Sciatic nerve (tissue), 2 donors: ENCODE measurements at regions not wholly inside any gene's neighbourhood (a gene's known extent, or its start where the extent isn't known, plus 50 kb on each side); places are given as distances from the start of the nearest gene placed in this dataset.

ENCODE experiments used
- ATAC-seq: fragments of 200-7000 bp; cut with Tn5 transposase; one replicate; pipeline ENCODE4 v1.9.1; 2020; ENCODE audit warnings: mild to moderate bottlenecking, moderate library complexity
- DNase-seq: peaks from one replicate; pipeline ENCODE4 v3.0.0-alpha.2; 2020; ENCODE audit warnings: low spot score
- intact Hi-C: fragments of 100-400 bp; cut with DNase I; formaldehyde crosslinking; loops from one replicate; pipeline ENCODE4 v1.14.2; 2022
- donor health status: DM: no; HTN: no; CAD: no.
- donor health status: DM: no; HTN: no; CAD: no.

DNA sequence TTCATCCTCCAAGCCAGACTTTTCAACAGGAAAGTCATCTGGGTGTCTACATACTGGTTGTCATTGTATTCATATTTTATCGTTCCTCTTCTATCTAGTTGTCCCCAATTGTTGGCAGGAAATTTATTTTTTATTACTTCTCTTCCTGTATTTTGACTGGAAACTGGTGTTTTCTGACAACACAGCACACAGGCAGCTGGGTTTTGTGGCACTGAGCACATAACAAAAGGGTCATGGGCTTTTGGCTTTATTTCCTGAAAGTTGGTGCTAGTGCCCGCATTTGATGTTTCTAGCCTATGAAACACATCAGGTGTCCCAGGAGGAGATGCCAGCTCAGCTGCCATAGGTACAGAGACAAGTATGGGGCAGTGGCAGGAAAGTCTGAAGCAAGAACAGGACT lies 126.4 kb downstream of the TMEM17 start:
- DNase-seq (no peak), ATAC-seq (no peak)
- intact Hi-C loops: loop anchor here (5.0 kb wide), 1 partner anchor 887 kb away; no protein-coding TSS in a partner anchor

DNA sequence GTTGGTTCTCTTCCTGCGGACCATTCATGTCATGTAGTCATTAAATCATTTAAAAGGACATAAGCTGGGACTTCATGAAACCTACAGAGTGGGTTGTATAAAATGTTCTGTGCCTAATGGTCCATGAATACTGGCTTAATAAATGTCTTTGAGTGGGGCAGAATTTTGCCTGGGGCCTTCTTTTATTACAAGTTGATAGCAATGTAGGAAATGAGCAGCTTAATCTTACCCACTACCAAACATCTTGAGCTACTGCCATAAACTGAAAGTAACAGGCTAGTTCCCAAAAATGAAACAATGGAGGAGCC lies 130.9 kb downstream of the TMEM17 start:
- DNase-seq (no peak), ATAC-seq (no peak)
- intact Hi-C loops: loop anchor here (5.0 kb wide), 1 partner anchor 883 kb away; no protein-coding TSS in a partner anchor

DNA sequence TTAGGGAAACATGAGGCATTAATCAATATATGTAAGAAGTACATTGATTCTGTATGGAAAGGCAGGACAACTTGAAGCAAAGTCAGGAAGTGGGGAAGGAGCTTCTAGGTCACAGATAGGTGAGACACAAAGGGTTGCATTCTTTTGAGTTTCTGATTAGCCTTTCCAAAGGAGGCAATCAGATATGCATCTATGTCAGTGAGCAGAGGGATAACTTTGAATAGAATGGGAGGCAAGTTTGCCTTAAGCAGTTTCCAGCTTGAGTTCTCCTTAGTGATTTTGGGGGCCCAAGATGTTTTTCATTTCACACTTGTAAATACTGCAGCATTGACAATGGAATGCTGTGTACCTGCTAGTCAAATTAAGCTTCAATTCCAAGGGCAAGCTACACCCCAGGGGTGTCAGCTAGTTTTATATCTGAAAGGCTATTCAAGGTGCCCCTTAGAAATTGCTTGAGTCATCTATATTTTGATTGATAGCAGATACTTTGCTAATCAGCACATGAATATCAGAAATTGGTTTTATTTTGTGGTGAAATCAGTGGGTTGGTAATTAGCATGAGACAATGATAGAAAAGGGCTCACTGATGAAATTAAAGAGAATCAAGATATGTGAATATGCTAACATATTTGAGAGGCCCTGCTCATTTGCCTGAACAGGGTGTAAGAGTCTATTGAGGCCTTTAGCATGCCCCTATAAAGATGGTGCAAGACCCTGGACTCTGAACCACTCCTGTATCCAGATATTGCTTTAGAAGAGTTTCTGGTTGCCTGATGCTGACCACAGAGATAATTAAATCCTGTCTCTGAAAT lies 131.5 kb downstream of the TMEM17 start:
- ATAC-seq (no peak), DNase-seq (no peak)

DNA sequence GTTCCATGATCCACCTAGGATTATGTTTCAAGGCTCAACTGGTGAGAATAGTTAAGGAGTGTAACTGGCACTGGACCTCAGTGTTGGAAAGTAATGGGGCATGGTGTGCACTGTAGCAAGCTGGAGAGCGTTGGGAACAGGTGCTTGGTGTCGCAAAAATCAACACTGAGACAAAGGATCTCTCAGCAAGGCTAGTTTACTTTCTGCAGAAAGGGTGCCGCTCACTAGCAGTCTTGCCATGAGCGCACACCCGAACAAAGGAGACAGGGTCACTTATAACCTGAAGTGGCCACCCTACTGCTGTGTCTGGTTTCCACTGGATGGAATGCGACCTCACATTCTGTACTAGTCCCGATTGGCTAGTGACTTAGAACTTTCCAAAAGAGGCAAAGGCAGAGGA lies 133.2 kb downstream of the TMEM17 start:
- intact Hi-C loops: no loop called here
- ATAC-seq (no peak), DNase-seq (no peak)

More for the DNA sequence above, 131.5 kb downstream of the TMEM17 start:
- intact Hi-C loops: loop anchor here (5.0 kb wide), 1 partner anchor 882 kb away; no protein-coding TSS in a partner anchor

DNA sequence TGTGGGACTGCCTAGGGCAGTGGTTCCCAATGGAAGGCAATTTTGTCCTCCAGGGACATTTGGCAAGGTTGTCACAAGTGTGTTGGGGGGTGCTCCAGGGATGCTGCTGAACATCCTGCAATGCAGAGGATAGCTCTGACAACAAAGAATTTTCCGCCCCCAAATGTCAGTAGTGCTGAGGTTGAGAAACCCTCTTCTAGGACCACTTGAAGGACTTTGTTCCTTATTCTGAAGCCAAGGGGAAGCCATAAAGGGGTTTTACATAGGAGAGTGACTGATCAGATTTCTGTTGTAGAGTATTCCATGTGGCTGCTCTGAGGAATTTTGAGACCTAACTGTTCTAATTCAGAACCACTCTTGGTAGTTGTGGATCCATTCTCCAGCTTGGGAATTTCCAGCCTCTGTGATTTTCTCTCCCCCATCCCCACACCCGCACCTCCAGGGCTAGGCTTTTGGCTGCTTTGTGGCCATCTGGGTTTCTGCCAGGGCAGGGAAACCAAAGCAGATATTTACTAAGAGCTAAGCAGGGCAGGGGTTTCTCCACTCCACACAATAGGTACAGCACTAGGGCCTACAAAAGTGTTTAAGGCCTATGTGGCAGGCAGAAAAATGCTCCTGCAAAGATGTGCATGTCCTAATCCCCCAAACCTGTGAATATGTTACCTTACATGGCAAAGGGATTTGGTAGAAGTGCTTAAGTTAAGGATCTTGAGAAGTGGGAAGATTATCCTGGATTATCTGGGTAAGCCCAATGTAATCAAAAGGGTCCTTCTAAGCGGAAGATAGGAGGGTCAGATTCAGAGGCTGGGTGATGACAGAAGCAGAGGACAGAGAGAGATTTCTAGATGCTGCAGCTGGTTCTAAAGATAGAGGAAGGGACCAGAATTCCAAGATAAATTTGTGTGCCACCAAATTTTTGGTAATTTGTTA lies 135.4 kb downstream of the TMEM17 start:
- intact Hi-C loops: no loop called here
- no peak for ATAC-seq
- DNase-seq: no peak

DNA sequence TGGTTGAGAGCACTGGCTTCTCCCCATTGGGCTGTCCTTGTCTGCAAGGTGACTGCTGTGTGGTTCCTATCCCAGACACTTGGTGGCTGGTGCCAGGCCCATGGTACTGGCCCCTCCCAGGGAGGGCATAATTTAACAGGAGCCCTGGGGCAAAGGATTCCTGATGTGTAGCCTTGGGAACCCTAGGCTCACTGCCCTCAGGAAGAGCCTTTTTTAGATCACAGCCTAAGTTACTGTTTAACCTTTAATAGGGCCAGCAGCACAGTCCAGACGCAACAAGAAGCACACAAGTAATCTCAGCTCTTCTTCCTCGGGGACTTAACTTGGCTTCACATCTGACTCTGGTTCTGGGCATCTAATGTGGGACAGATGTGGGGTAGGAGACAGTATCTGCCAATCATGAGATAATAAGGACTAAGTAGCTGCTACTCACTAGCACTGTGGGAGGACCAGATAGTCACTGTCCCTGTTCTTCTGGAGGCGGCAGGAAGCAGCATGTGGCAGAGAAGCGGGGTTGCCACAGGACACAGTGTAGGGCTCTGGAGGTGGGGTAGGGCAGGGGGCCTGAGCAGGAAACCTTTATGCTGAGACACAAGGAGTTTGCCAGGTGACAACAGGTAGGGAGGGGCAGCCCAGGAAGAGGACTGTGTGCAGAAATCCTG lies 136.3 kb downstream of the TMEM17 start:
- no peak for DNase-seq

DNA sequence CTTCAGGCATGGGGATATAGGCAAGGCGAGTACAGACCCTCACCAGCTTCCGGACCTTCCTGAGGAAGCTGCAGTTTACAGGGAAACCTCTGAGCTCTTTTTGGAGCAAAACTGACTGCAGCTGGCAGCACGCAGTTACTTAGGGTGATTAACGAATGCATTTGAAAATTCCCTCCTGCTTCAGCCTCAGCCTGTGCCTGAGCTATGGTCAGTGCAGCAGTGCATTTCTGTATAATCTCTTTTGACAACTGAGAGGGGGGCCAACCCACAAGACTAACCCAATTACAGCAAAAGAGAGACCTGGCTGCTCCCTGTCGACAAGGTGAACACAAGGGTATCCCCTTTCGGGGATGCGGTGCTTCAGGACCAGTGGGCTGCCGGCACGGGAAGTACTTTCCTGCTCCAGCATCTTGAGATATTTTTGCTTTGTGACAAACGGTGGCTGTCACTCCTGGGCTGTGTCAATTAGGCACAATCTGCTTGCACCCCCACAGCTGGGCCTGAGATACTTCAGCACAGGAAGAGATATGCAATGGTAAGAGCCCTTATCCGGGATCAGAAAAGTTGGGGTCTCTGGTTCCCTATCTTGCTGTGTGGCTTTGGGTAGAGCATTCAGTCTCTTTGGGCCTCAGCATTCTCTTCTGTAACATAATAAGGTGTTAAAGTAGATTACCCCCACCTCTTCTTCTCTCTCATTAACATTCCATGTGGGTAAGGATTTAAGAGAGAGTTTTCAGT lies 141.0 kb downstream of the TMEM17 start:
- intact Hi-C loops: no loop called here
- no peak for ATAC-seq
- DNase-seq: no peak

More for the DNA sequence above, 136.3 kb downstream of the TMEM17 start:
- intact Hi-C loops: no loop called here
- ATAC-seq: no peak

DNA sequence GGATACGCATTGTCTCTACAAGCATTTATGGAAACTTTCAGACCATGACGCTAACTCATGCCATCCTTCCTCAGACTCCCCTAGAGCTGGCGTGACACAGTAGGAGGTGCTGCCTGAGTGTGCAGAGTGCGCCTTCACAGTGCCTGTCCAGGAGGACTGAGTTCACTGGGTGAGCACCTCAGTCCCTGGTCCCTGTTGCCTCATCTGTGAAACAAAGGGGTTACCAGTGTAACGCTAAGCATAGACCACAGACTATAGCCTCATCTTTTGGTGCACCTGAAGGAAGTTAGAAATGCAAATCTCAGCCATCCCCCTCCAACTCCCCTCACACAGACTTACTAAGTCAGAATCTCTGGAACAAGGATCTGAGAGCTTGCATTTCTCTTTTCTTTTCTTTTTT lies 142.8 kb downstream of the TMEM17 start:
- ATAC-seq: no peak
- intact Hi-C loops: no loop called here
- DNase-seq: no peak

DNA sequence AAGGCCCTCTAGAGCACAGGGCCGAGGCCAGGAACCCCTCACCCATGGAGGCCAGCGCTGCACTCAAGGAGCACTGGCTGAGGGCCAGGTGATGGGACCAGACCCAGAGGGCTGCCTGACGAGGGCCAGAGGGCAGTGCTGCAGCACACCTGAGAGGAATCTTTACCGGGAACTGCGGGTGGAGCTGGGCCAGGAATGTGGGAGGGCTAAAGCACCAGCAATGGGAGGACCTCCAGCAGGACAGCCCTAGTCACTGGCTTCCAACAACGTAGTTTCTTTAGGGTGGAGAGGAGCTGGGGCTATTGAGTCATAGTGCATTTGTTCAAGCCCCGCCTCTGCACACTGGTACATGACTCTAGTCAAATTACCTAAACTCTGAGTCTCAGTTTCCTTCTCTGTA lies 143.4 kb downstream of the TMEM17 start:
- DNase-seq (no peak), ATAC-seq (no peak)

DNA sequence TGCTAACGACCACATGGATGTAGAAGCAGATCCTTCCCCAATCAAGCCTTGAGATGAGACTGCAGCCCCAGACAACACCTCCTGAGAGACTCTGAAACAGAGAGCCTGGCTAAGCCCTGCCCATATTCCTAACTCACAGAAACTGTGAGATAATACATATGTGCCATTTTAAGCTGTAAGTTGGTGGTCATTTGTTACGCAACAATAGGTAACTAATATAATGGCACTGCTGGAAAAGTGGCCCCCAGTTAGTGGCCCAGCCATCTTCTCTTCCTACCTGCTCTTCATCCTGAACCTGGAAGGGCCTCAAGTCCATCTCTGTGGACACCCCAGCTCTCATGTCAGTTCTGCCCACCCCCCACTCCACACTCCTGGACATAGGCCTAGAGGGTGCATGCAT lies 144.0 kb downstream of the TMEM17 start:
- no peak for ATAC-seq
- no peak for DNase-seq
- intact Hi-C loops: no loop called here

More for the DNA sequence above, 143.4 kb downstream of the TMEM17 start:
- intact Hi-C loops: no loop called here

DNA sequence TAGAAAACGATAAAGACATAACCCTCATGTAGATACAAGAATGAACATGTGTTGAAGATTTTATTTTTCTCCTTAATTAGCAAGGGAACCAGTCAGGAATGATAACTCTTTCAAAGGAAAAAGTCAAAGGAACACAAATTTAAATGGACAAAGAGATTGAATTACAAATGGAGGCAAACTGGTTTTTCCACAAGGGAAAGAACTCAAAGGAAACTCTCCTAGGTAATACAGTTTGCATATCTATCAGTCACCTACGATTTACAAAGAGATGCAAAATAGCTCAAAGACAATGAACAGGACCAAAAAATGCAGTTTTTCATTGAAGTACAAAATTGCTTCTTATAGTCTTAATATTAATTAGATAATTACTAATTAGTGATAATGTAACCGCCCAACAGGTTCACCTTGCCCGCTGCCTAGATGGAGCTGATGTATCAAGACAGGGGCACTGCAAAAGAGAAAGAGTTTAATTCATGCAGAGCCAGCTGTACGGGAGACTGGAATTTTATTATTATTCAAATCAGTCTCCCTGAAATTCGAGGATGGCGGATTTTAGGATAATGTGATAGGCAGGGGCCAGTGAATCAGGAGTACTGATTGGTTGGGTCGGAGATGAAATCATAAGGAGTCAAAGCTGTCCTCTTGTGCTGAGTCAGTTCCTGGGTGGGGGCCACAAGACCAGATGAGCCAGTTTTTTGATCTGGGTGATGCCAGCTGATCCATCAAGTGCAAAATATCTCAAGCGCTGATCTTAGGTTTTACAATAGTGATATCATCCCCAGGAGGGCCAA lies 151.0 kb downstream of the TMEM17 start:
- intact Hi-C loops: no loop called here
- ATAC-seq (no peak), DNase-seq (no peak)

DNA sequence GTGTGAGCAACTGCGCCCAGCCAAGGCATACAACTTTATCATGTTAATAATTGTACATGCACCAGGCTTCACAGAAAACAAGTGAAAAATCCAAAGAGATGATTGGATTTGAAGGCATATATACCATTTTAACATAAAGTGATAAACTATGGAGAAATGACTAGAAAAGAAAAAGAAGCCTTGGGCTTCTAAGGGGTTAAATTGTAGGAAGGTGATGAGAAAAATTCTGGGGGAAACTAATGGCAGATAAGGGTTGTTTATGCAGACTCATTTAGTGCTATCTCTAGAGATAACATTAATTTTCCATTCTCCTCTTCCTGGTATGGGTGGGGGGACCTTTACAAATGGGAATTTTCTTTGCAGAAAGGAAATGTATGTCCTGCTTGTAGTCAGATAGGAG lies 154.0 kb downstream of the TMEM17 start:
- ATAC-seq (no peak), DNase-seq (no peak)
- intact Hi-C loops: no loop called here

DNA sequence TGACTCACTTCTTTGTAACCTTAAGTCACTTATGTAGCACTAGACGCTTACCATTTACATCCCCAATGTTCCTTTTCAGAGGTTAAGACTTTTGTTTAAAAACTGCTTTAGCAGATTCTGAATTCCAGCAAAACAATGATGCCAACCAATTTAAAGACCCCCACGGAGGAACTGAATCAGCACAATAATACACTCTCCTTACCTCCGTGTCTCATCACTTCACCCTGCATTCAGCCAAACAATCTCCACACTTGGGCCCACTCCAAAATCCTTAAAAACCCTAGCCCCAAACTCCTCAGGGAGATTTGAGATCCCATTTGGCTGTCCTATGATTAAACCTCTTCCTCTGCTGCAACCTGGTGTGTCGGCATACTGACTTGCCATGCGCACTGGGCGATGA lies 153.9 kb downstream of the B3GNT2 start:
- DNase-seq (no peak), ATAC-seq (no peak)
- intact Hi-C loops: no loop called here

DNA sequence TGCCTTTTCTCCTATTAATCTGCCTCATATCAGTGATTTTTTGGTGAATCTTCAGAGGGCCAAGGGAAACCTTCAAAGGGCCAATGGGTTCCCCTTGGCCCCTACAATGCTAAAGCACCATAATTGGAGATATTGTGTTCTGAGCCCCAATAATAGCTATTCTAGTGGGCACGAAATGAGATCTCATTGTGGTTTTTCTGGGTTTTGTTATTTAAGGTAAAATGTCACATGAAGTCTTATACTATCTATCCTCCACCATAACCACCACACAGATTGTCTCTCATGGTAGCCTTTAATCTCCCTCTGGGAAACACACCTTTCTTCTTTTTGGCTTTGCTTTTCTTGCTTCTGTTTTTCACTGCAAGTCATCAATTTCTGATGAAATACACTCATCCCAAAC lies 152.8 kb downstream of the B3GNT2 start:
- intact Hi-C loops: no loop called here
- ATAC-seq (no peak), DNase-seq (no peak)

DNA sequence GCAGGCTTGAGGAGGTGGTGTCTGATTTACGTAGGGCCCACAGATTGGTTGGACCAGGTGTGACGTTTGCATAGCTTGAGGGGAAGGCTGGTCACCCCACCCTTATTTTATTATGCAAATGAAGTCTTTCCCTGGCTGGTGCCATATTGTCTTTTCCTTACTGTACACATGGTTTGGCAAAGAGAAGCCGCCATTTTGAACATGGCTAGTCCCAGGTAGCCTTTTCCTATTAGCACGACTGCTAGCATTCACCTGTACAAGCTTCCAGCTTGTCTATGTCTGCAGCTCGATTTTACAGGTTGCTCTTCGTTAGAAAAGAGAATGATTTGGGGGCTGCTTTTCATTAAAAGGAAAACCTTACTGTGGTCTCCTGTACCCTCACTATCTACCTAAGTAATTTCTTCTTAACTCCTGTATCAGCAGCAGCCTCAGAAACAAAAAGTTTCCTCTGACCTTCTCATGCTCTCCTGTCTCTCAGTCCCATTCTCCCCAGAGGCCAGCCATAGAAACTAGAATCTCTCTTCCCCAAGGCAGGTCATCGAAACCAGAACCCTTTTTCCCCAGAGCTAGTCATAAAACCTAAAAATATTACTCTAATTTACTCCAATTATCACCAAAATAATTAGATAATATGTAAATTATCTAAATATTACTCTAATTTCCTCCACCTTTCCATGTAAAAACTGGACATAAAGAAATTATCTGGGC lies 151.8 kb downstream of the B3GNT2 start:
- no peak for ATAC-seq
- intact Hi-C loops: no loop called here
- DNase-seq: no peak

DNA sequence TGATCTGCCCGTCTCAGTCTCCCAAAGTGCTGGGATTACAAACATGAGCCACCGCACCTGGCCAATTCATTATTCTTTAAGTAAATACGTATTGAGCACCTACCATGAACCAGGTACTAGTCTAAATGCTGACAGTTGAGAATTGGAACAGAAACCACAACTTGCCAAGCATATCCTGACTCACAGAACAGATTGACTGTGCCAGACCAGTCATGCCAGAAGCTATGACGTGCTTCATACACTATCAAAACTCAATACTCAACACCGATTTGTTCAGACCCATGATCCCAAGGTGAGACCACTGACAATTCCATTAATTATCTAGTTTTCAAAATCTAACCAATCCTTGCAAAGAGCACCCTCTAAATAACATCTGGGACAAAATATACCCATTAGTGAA lies 148.6 kb downstream of the B3GNT2 start:
- ATAC-seq (no peak), DNase-seq (no peak)
- intact Hi-C loops: no loop called here

DNA sequence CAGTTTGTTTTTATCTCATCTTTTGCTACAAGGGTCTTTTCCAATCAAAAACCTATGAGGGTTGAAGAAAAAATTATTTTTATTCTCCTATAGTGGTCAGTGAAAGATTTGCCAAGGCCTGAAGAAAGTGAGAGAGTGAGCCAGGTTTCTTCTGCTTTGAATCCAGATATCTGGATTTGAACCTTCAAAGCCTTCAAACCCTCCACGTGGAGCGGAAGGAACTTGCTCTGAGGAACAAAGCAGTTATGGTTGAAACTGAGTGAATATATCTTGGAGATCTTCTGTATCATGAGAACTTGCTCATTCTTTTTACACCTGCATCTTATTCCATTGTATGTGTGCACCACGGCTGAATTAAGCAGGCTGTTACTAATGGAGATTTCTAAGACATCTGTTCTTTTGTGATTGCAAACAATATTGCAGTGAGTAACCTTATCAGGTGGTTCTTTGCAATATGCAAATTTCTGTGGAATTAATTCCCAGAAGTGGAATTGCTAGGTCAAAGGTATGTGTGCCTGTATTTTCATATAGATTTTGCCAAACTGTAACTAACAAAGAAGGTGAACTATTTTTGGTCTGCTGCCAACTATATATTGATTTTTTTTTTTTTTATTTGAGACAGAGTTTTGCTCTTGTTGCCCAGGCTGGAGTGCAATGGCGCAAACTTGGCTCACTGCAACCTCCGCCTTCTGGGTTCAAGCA lies 147.9 kb downstream of the B3GNT2 start:
- ATAC-seq (no peak), DNase-seq (no peak)
- intact Hi-C loops: no loop called here
